ENCODE measurements at regions not wholly inside any gene's neighbourhood (a gene's known extent, or its start where the extent isn't known, plus 50 kb on each side); places are given as distances from the start of the nearest gene placed in this dataset.

GRCh38 chr6:142569676-142570075, 267.9 kb downstream of the ADGRG6 start:
- Histone ChIP-seq H3K9me2 (ENCODE audit: insufficient read depth) (peaks cover 10% of the 10 kb centered on the region; the same call in 1 of the 2 replicates), H3K36me3 (ENCODE audit: insufficient read depth) (peaks cover 6% of the 10 kb centered on the region; the same call in 1 of the 2 replicates), H3F3A (replicated peaks; ENCODE audit: low read depth) (no peaks in the 10 kb centered on the region), H3K4me1 (ENCODE audit: insufficient read depth) (peaks cover 43% of the 10 kb centered on the region), H2AFZ (peak overlapping the region; percentile 67; the same call in 1 of the 2 replicates), H3K4me3 (no peak overlapping the region), H3K27ac (ENCODE audit: low read depth) (peak overlapping the region; percentile 77), H4K20me1 (replicated peaks; ENCODE audit: insufficient read depth) (no peaks in the 10 kb centered on the region), H3K4me2 (peak overlapping the region; percentile 50), H3K27me3 (ENCODE audit: insufficient read depth) (no peaks in the 10 kb centered on the region), H3K79me2 (replicated peaks; ENCODE audit: insufficient read depth) (no peaks in the 10 kb centered on the region)
- H3K4me3 Mint-ChIP-seq, result no peak overlapping the region
- peaks cover 22% of the 10 kb centered on the region for H3K36me3 Mint-ChIP-seq (ENCODE audit: low read depth)
- TF ChIP-seq ZNF331 (CRISPR knock-in tag; IDR thresholded peaks at IDR 0.05; ENCODE audit: low read depth), result no peak
- peak; percentile 60; the same call in 1 of the 2 replicates for TF ChIP-seq NANOG (IDR thresholded peaks at IDR 0.05; ENCODE audit: borderline replicate concordance)
- DNase-seq (ENCODE audit: low spot score) (peak; percentile 51), ATAC-seq (peak; percentile 74)
- H3K27me3 Mint-ChIP-seq (ENCODE audit: insufficient read depth, low read depth, poor library complexity), result peaks cover 4% of the 10 kb centered on the region
- peaks cover 41% of the 10 kb centered on the region for H3K4me1 Mint-ChIP-seq
- H3K27ac Mint-ChIP-seq, result peak overlapping the region; percentile 90
- H3K9me3 Mint-ChIP-seq, result peaks cover 25% of the 10 kb centered on the region

- peaks cover 4% of the 10 kb centered on the region for H3K27me3 Mint-ChIP-seq (ENCODE audit: insufficient read depth, low read depth, poor library complexity)
- peaks cover 27% of the 10 kb centered on the region for H3K36me3 Mint-ChIP-seq (ENCODE audit: low read depth)
- Histone ChIP-seq H3K4me1 (ENCODE audit: insufficient read depth) (peaks cover 43% of the 10 kb centered on the region), H3K27ac (ENCODE audit: low read depth) (peak overlapping the region; percentile 77), H3K27me3 (ENCODE audit: insufficient read depth) (no peaks in the 10 kb centered on the region), H3K4me2 (peak overlapping the region; percentile 50), H4K20me1 (replicated peaks; ENCODE audit: insufficient read depth) (no peaks in the 10 kb centered on the region), H3K4me3 (no peak overlapping the region), H3K79me2 (replicated peaks; ENCODE audit: insufficient read depth) (no peaks in the 10 kb centered on the region), H2AFZ (peak overlapping the region; percentile 67; the same call in 1 of the 2 replicates), H3K36me3 (ENCODE audit: insufficient read depth) (peaks cover 6% of the 10 kb centered on the region; the same call in 1 of the 2 replicates), H3K9me2 (ENCODE audit: insufficient read depth) (peaks cover 5% of the 10 kb centered on the region; the same call in 1 of the 2 replicates), H3F3A (replicated peaks; ENCODE audit: low read depth) (no peaks in the 10 kb centered on the region)
- no peak for ATAC-seq
- no peak for DNase-seq (ENCODE audit: low spot score)
- peaks cover 41% of the 10 kb centered on the region for H3K4me1 Mint-ChIP-seq
- no peak overlapping the region for H3K4me3 Mint-ChIP-seq
- H3K27ac Mint-ChIP-seq, result peak overlapping the region; percentile 21; the same call in 1 of the 2 replicates
- peaks cover 30% of the 10 kb centered on the region for H3K9me3 Mint-ChIP-seq
- TF ChIP-seq NANOG (IDR thresholded peaks at IDR 0.05; ENCODE audit: borderline replicate concordance) (no peak), ZNF331 (CRISPR knock-in tag; IDR thresholded peaks at IDR 0.05; ENCODE audit: low read depth) (no peak), REST (IDR thresholded peaks at IDR 0.05; ENCODE audit: unreplicated experiment) (no peak), CREB1 (CRISPR knock-in tag; IDR thresholded peaks at IDR 0.05; ENCODE audit: low read depth) (no peak), STAT1 (IDR thresholded peaks at IDR 0.05; ENCODE audit: unreplicated experiment) (no peak), ETS1 (IDR thresholded peaks at IDR 0.05) (no peak), POLR2AphosphoS5 (IDR thresholded peaks at IDR 0.05; ENCODE audit: low read depth) (no peak), JUNB (IDR thresholded peaks at IDR 0.05; ENCODE audit: unreplicated experiment) (no peak), ZNF114 (CRISPR knock-in tag; IDR thresholded peaks at IDR 0.05) (no peak), EZH2phosphoT487 (IDR thresholded peaks at IDR 0.05; ENCODE audit: unreplicated experiment) (no peak), CTCF (conservative IDR thresholded peaks at IDR 0.05; ENCODE audit: low read depth in 2 of 2) (no peak)
Observed at GRCh38 chr6:142570221-142570671, 268.4 kb downstream of the ADGRG6 start.
